ENCODE measurements at regions not wholly inside any gene's neighbourhood (a gene's known extent, or its start where the extent isn't known, plus 50 kb on each side); places are given as distances from the start of the nearest gene placed in this dataset.
A peak's percentile ranks its signal among the peaks of the same experiment; 100 is the strongest.
"Not testable (repeated sequence)": the region's sequence is repeated elsewhere in the genome, so short reads cannot be mapped to it uniquely, and the experiment has no call there.

GRCh38 chr7:48841739-48842138 is 82.6 kb upstream of the CDC14C start:
- no peaks in the 10 kb centered on the region for H3K9me3 ChIP-seq (ENCODE audit: control insufficient read depth in 2 of 2, insufficient read depth in 1 of 2, low read depth in 1 of 2, low read length in 1 of 2)
- no peak for FAIRE-seq
- H3K27ac ChIP-seq (ENCODE audit: low read depth in 1 of 3, low read length in 2 of 3): no peak overlapping the region
- 80 to 88% (median 80%) methylated on average over 4 of the region's 4 CpGs for WGBS, 3 donors
- H3K4me1 ChIP-seq (ENCODE audit: control insufficient read depth in 3 of 3, insufficient read depth in 2 of 3, low read depth in 1 of 3, low read length in 2 of 3): no peaks in the 10 kb centered on the region
- no peaks in the 10 kb centered on the region for H3K27me3 ChIP-seq (ENCODE audit: control insufficient read depth in 3 of 3, insufficient read depth in 3 of 3, low read length in 3 of 3)
- no peaks in the 10 kb centered on the region for H3K36me3 ChIP-seq (ENCODE audit: control insufficient read depth in 3 of 3, insufficient read depth in 2 of 3, low read depth in 1 of 3, low read length in 3 of 3)
- no peak for DNase-seq
- no peak overlapping the region for H3K4me3 ChIP-seq (ENCODE audit: low read depth in 1 of 3, low read length in 3 of 3)

GRCh38 chr7:48847917-48848316 is 76.4 kb upstream of the CDC14C start:
- DNase-seq (peak in 1 of 2 donors; percentile 10), FAIRE-seq (no peak)
- Histone ChIP-seq H3K4me1 (ENCODE audit: control insufficient read depth in 3 of 3, insufficient read depth in 2 of 3, low read depth in 1 of 3, low read length in 2 of 3) (no peaks in the 10 kb centered on the region), H3K27ac (ENCODE audit: low read depth in 1 of 3, low read length in 2 of 3) (no peak overlapping the region), H3K27me3 (ENCODE audit: control insufficient read depth in 3 of 3, insufficient read depth in 3 of 3, low read length in 3 of 3) (no peaks in the 10 kb centered on the region), H3K36me3 (ENCODE audit: control insufficient read depth in 3 of 3, insufficient read depth in 2 of 3, low read depth in 1 of 3, low read length in 3 of 3) (no peaks in the 10 kb centered on the region), H3K9me3 (ENCODE audit: control insufficient read depth in 2 of 2, insufficient read depth in 1 of 2, low read depth in 1 of 2, low read length in 1 of 2) (no peaks in the 10 kb centered on the region), H3K4me3 (ENCODE audit: low read depth in 1 of 3, low read length in 3 of 3) (no peak overlapping the region)
- 24 to 47% (median 43%) methylated on average over 38 to 45 of the region's 45 CpGs for WGBS, 3 donors

- H3K36me3 ChIP-seq (ENCODE audit: control insufficient read depth in 3 of 3, insufficient read depth in 2 of 3, low read depth in 1 of 3, low read length in 3 of 3); DNase-seq; FAIRE-seq; H3K4me3 ChIP-seq (ENCODE audit: low read depth in 1 of 3, low read length in 3 of 3); H3K4me1 ChIP-seq (ENCODE audit: control insufficient read depth in 3 of 3, insufficient read depth in 2 of 3, low read depth in 1 of 3, low read length in 2 of 3); H3K27me3 ChIP-seq (ENCODE audit: control insufficient read depth in 3 of 3, insufficient read depth in 3 of 3, low read length in 3 of 3); H3K9me3 ChIP-seq (ENCODE audit: control insufficient read depth in 2 of 2, insufficient read depth in 1 of 2, low read depth in 1 of 2, low read length in 1 of 2); H3K27ac ChIP-seq (ENCODE audit: low read depth in 1 of 3, low read length in 2 of 3): not testable (repeated sequence)
These were observed 63.9 kb upstream of the CDC14C start for GRCh38 chr7:48860447-48860846.

- Histone ChIP-seq H3K27me3 (ENCODE audit: control insufficient read depth in 3 of 3, insufficient read depth in 3 of 3, low read length in 3 of 3) (no peaks in the 10 kb centered on the region), H3K4me1 (ENCODE audit: control insufficient read depth in 3 of 3, insufficient read depth in 2 of 3, low read depth in 1 of 3, low read length in 2 of 3) (no peaks in the 10 kb centered on the region), H3K4me3 (ENCODE audit: low read depth in 1 of 3, low read length in 3 of 3) (no peak overlapping the region), H3K36me3 (ENCODE audit: control insufficient read depth in 3 of 3, insufficient read depth in 2 of 3, low read depth in 1 of 3, low read length in 3 of 3) (no peaks in the 10 kb centered on the region), H3K27ac (ENCODE audit: low read depth in 1 of 3, low read length in 2 of 3) (no peak overlapping the region), H3K9me3 (ENCODE audit: control insufficient read depth in 2 of 2, insufficient read depth in 1 of 2, low read depth in 1 of 2, low read length in 1 of 2) (no peaks in the 10 kb centered on the region)
- no peak for DNase-seq
- WGBS, 3 donors: 72 to 77% (median 77%) methylated on average over 4 of the region's 4 CpGs
- no peak for FAIRE-seq
These were observed 55.4 kb upstream of the CDC14C start for GRCh38 chr7:48868916-48869315.

- WGBS, 3 donors: 81 to 86% (median 85%) methylated on average over 3 of the region's 3 CpGs
- H3K36me3 ChIP-seq (ENCODE audit: control insufficient read depth in 3 of 3, insufficient read depth in 2 of 3, low read depth in 1 of 3, low read length in 3 of 3): no peaks in the 10 kb centered on the region
- no peak overlapping the region for H3K4me3 ChIP-seq (ENCODE audit: low read depth in 1 of 3, low read length in 3 of 3)
- no peak overlapping the region for H3K27ac ChIP-seq (ENCODE audit: low read depth in 1 of 3, low read length in 2 of 3)
- no peaks in the 10 kb centered on the region for H3K27me3 ChIP-seq (ENCODE audit: control insufficient read depth in 3 of 3, insufficient read depth in 3 of 3, low read length in 3 of 3)
- DNase-seq (no peak), FAIRE-seq (no peak)
- no peaks in the 10 kb centered on the region for H3K9me3 ChIP-seq (ENCODE audit: control insufficient read depth in 2 of 2, insufficient read depth in 1 of 2, low read depth in 1 of 2, low read length in 1 of 2)
- H3K4me1 ChIP-seq (ENCODE audit: control insufficient read depth in 3 of 3, insufficient read depth in 2 of 3, low read depth in 1 of 3, low read length in 2 of 3): no peaks in the 10 kb centered on the region
These were observed 51.8 kb upstream of the CDC14C start for GRCh38 chr7:48872548-48872947.

Data from small intestine (tissue), 7 donors.